ENCODE measurements at regions not wholly inside any gene's neighbourhood (a gene's known extent, or its start where the extent isn't known, plus 50 kb on each side); places are given as distances from the start of the nearest gene placed in this dataset.

GRCh38 chr2:71788186-71788525 lies 334.8 kb downstream of the DYSF start:
- H3K36me3 ChIP-seq (ENCODE audit: low read depth) = no peaks in the 10 kb centered on the region
- peaks cover 10% of the 10 kb centered on the region; the same call in 1 of the 2 replicates for H3F3A ChIP-seq (ENCODE audit: insufficient read depth)
- no peak overlapping the region for H2AFZ ChIP-seq
- H3K9me2 ChIP-seq (ENCODE audit: insufficient read depth) = no peaks in the 10 kb centered on the region
- H3K4me1 ChIP-seq (ENCODE audit: insufficient read depth) = peaks cover 22% of the 10 kb centered on the region
- TF ChIP-seq EZH2 (IDR thresholded peaks at IDR 0.05; ENCODE audit: insufficient read depth, poor library complexity, severe bottlenecking) (no peak), EZH2phosphoT487 (IDR thresholded peaks at IDR 0.05; ENCODE audit: insufficient read depth, low read depth) (no peak)
- no peaks in the 10 kb centered on the region; the same call in 1 of the 2 replicates for H3K27me3 ChIP-seq (replicated peaks; ENCODE audit: insufficient read depth)
- H3K79me2 ChIP-seq (ENCODE audit: insufficient read depth) = no peaks in the 10 kb centered on the region
- 85 to 87% methylated on average over 7 of the region's 7 CpGs for WGBS, 2 experiments (ENCODE audit: low coverage in 1 of 2, low lambda C conversion rate in 2 of 2, missing lambda C conversion rate in 2 of 2)
- H4K20me1 ChIP-seq (ENCODE audit: insufficient read depth) = no peaks in the 10 kb centered on the region
- H3K27ac ChIP-seq = no peak overlapping the region
- no peaks in the 10 kb centered on the region for H3K9me3 ChIP-seq (ENCODE audit: low read depth)
- in situ Hi-C loops (cut with MboI) = loop anchor here (10.0 kb wide), 1 partner anchor 173 kb away; no protein-coding TSS in a partner anchor
- no peak overlapping the region for H3K9ac ChIP-seq
- no peak for DNase-seq
- H3K4me2 ChIP-seq (ENCODE audit: unreplicated experiment) = no peak overlapping the region
- no peak overlapping the region for H3K4me3 ChIP-seq

GRCh38 chr2:71787476-71788185 lies 334.3 kb downstream of the DYSF start:
- H4K20me1 ChIP-seq (ENCODE audit: insufficient read depth) = no peaks in the 10 kb centered on the region
- H3K27ac ChIP-seq = no peak overlapping the region
- H3K4me3 ChIP-seq = no peak overlapping the region
- H3K36me3 ChIP-seq (ENCODE audit: low read depth) = no peaks in the 10 kb centered on the region
- no peaks in the 10 kb centered on the region for H3K9me3 ChIP-seq (ENCODE audit: low read depth)
- WGBS, 2 experiments (ENCODE audit: low coverage in 1 of 2, low lambda C conversion rate in 2 of 2, missing lambda C conversion rate in 2 of 2) = 89 to 95% methylated on average over 3 of the region's 3 CpGs
- in situ Hi-C loops (cut with MboI) = loop anchor here (10.0 kb wide), 1 partner anchor 173 kb away; no protein-coding TSS in a partner anchor
- H3F3A ChIP-seq (ENCODE audit: insufficient read depth) = peaks cover 11% of the 10 kb centered on the region; the same call in 1 of the 2 replicates
- no peak for DNase-seq
- H3K9ac ChIP-seq = no peak overlapping the region
- H3K27me3 ChIP-seq (replicated peaks; ENCODE audit: insufficient read depth) = no peaks in the 10 kb centered on the region; the same call in 1 of the 2 replicates
- H2AFZ ChIP-seq = no peak overlapping the region
- no peaks in the 10 kb centered on the region for H3K9me2 ChIP-seq (ENCODE audit: insufficient read depth)
- no peak overlapping the region for H3K4me2 ChIP-seq (ENCODE audit: unreplicated experiment)
- H3K79me2 ChIP-seq (ENCODE audit: insufficient read depth) = no peaks in the 10 kb centered on the region
- peaks cover 26% of the 10 kb centered on the region for H3K4me1 ChIP-seq (ENCODE audit: insufficient read depth)
- no peak for TF ChIP-seq EZH2 (IDR thresholded peaks at IDR 0.05; ENCODE audit: insufficient read depth, poor library complexity, severe bottlenecking)
- TF ChIP-seq EZH2phosphoT487 (IDR thresholded peaks at IDR 0.05; ENCODE audit: insufficient read depth, low read depth) = no peak

- no peak for DNase-seq
- TF ChIP-seq EZH2 (IDR thresholded peaks at IDR 0.05; ENCODE audit: insufficient read depth, poor library complexity, severe bottlenecking) = no peak
- no peak for TF ChIP-seq EZH2phosphoT487 (IDR thresholded peaks at IDR 0.05; ENCODE audit: insufficient read depth, low read depth)
- Histone ChIP-seq H3K36me3 (ENCODE audit: low read depth) (no peaks in the 10 kb centered on the region), H4K20me1 (ENCODE audit: insufficient read depth) (no peaks in the 10 kb centered on the region), H3K4me1 (ENCODE audit: insufficient read depth) (peaks cover 26% of the 10 kb centered on the region), H3K4me3 (no peak overlapping the region), H3K79me2 (ENCODE audit: insufficient read depth) (no peaks in the 10 kb centered on the region), H3K9me2 (ENCODE audit: insufficient read depth) (no peaks in the 10 kb centered on the region), H3K27ac (no peak overlapping the region), H3K4me2 (ENCODE audit: unreplicated experiment) (no peak overlapping the region), H2AFZ (no peak overlapping the region), H3K9ac (no peak overlapping the region), H3K27me3 (replicated peaks; ENCODE audit: insufficient read depth) (no peaks in the 10 kb centered on the region), H3K9me3 (ENCODE audit: low read depth) (no peaks in the 10 kb centered on the region), H3F3A (ENCODE audit: insufficient read depth) (peaks cover 11% of the 10 kb centered on the region; the same call in 1 of the 2 replicates)
- in situ Hi-C loops (cut with MboI) = loop anchor here (10.0 kb wide), 1 partner anchor 172 kb away; no protein-coding TSS in a partner anchor
- WGBS, 2 experiments (ENCODE audit: low coverage in 1 of 2, low lambda C conversion rate in 2 of 2, missing lambda C conversion rate in 2 of 2) = 98 to 100% methylated on average over 3 to 4 of the region's 4 CpGs
Measured at GRCh38 chr2:71787108-71787415, 333.7 kb downstream of the DYSF start.

GRCh38 chr2:71786291-71787107 lies 333.1 kb downstream of the DYSF start:
- Histone ChIP-seq H3K9me3 (ENCODE audit: low read depth) (no peaks in the 10 kb centered on the region), H3K4me3 (no peak overlapping the region), H3K27ac (no peak overlapping the region), H3F3A (ENCODE audit: insufficient read depth) (peaks cover 11% of the 10 kb centered on the region; the same call in 1 of the 2 replicates), H4K20me1 (ENCODE audit: insufficient read depth) (no peaks in the 10 kb centered on the region), H3K9ac (no peak overlapping the region), H3K4me1 (ENCODE audit: insufficient read depth) (peaks cover 26% of the 10 kb centered on the region), H3K9me2 (ENCODE audit: insufficient read depth) (no peaks in the 10 kb centered on the region), H3K27me3 (replicated peaks; ENCODE audit: insufficient read depth) (no peaks in the 10 kb centered on the region), H3K79me2 (ENCODE audit: insufficient read depth) (no peaks in the 10 kb centered on the region), H2AFZ (no peak overlapping the region), H3K36me3 (ENCODE audit: low read depth) (no peaks in the 10 kb centered on the region), H3K4me2 (ENCODE audit: unreplicated experiment) (no peak overlapping the region)
- no peak for DNase-seq
- in situ Hi-C loops (cut with MboI) = loop anchor here (10.0 kb wide), 1 partner anchor 172 kb away; no protein-coding TSS in a partner anchor
- no peak for TF ChIP-seq EZH2 (IDR thresholded peaks at IDR 0.05; ENCODE audit: insufficient read depth, poor library complexity, severe bottlenecking)
- no peak for TF ChIP-seq EZH2phosphoT487 (IDR thresholded peaks at IDR 0.05; ENCODE audit: insufficient read depth, low read depth)
- WGBS, 2 experiments (ENCODE audit: low coverage in 1 of 2, low lambda C conversion rate in 2 of 2, missing lambda C conversion rate in 2 of 2) = 90 to 94% methylated on average over 16 to 17 of the region's 17 CpGs

Measured in GM23248 (cell line).